ENCODE measurements at regions not wholly inside any gene's neighbourhood (a gene's known extent, or its start where the extent isn't known, plus 50 kb on each side); places are given as distances from the start of the nearest gene placed in this dataset.
"Not testable (repeated sequence)": the region's sequence is repeated elsewhere in the genome, so short reads cannot be mapped to it uniquely, and the experiment has no call there.

DNA sequence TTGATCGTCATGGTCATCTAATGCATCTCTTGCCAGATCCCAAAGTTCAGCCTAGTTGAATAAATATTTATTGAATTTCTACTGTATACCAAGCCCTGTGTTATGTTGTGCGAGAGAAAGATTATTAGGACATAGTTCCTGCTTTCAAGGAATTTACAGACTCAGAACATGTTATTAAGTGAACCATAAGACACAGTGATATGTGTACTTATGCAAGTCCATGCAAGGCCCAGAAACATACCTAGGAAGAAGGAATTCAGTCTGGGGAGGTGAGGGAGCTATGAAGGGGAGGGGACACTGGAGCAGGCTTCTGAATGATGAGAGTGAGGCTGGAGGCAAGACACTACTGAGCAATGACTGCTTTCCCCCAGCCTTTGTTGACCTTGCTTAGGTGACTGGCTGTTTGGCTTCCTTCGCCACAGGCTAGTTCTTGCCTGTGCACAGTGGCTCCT, 81.4 kb downstream of the ACAA2 start:
- H3K27ac Mint-ChIP-seq = no peak overlapping the region
- H3K4me1 Mint-ChIP-seq (ENCODE audit: low read depth) = no peaks in the 10 kb centered on the region
- intact Hi-C loops (cut with micrococcal nuclease) = no loop called here
- CTCF ChIA-PET = interaction anchor here (0.9 kb wide), 1 partner anchor 127 kb away, joined by 4 read pairs; no protein-coding TSS in a partner anchor
- no peaks in the 10 kb centered on the region for H3K9me3 Mint-ChIP-seq
- no peak overlapping the region for H3K4me3 Mint-ChIP-seq
- no peaks in the 10 kb centered on the region for H3K36me3 Mint-ChIP-seq (ENCODE audit: low read depth)
- no peaks in the 10 kb centered on the region for H3K27me3 Mint-ChIP-seq (ENCODE audit: low read depth)
- DNase-seq = no peak

DNA sequence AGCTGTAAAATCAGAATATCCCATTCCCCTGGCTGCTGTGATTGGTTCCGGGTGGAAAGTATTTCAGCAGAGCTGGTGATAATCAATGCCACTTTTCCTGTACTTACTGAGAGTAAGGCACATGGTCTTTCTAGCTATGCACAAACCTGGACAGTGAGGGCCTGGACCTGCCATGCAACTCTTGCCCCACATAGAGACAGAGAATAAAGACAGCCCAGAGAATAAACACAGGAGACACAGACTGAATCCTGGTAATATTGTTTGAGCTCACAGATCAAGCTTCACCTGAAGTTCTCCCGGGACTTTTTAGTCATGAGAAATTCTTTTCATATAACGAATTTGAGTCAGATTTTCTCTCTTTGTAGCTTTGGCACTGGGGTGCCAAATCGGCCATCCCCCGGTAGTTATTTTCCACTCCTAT, 81.9 kb downstream of the ACAA2 start:
- CTCF ChIA-PET = interaction anchor here (0.9 kb wide), 1 partner anchor 127 kb away, joined by 4 read pairs; no protein-coding TSS in a partner anchor
- Mint-ChIP-seq H3K4me1 (ENCODE audit: low read depth) (no peaks in the 10 kb centered on the region), H3K4me3 (no peak overlapping the region), H3K27ac (no peak overlapping the region), H3K27me3 (ENCODE audit: low read depth) (no peaks in the 10 kb centered on the region), H3K36me3 (ENCODE audit: low read depth) (no peaks in the 10 kb centered on the region), H3K9me3 (no peaks in the 10 kb centered on the region)
- no peak for DNase-seq
- intact Hi-C loops (cut with micrococcal nuclease) = no loop called here

DNA sequence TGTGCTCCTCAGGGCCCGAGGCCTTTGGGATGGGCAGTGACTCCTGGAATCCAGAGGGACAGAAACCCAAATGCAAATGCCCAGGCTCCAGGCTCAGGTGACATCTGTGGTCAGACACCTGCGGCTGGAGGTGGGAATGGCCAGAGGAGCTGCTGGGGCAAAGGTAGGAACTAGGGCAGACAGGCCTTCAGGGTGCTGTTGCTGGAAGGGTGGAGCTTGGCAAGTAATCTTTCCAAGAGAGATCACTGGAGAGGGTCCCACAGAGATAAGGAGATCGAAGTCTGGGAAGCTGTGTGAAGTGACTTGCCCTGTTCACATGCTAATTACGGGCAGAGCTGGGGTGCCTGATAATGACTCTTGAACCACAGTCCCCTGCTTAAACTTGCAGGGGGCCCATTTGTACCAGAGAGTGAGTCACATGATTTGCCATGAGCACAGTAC, 82.4 kb downstream of the ACAA2 start:
- H3K9me3 Mint-ChIP-seq = no peaks in the 10 kb centered on the region
- H3K27me3 Mint-ChIP-seq (ENCODE audit: low read depth) = no peaks in the 10 kb centered on the region
- CTCF ChIA-PET = interaction anchor here (0.9 kb wide), 1 partner anchor 128 kb away, joined by 4 read pairs; no protein-coding TSS in a partner anchor
- H3K36me3 Mint-ChIP-seq (ENCODE audit: low read depth) = no peaks in the 10 kb centered on the region
- intact Hi-C loops (cut with micrococcal nuclease) = no loop called here
- no peak overlapping the region for H3K27ac Mint-ChIP-seq
- H3K4me1 Mint-ChIP-seq (ENCODE audit: low read depth) = no peaks in the 10 kb centered on the region
- DNase-seq = no peak
- no peak overlapping the region for H3K4me3 Mint-ChIP-seq

DNA sequence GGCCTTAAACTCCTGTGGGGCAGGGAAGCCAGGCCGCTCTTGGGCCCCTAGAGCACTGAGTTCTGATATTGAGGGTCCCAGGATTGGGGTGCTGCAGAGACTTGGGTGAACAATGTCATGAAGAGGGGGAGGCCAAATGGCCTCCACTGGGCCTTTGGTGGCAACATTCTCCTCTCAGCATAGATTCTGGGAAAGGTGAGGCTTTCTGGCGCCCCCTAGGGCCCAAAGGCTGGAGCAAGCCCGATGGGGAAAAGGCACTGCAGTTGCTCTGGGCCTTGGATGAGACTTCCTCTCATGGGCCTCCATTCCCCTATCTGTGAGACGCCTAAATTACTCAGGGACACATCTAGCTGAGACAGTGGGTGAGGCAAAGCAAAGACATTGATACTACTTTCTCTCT, 84.8 kb downstream of the ACAA2 start:
- H3K4me1 Mint-ChIP-seq (ENCODE audit: low read depth) = peaks cover 4% of the 10 kb centered on the region
- no peaks in the 10 kb centered on the region for H3K9me3 Mint-ChIP-seq
- peak; percentile 69 for DNase-seq
- H3K4me3 Mint-ChIP-seq = no peak overlapping the region
- H3K27ac Mint-ChIP-seq = no peak overlapping the region
- CTCF ChIA-PET = interaction anchor here (0.6 to 1.4 kb wide), 3 partner anchors 18 to 238 kb away, joined by 3 to 9 read pairs (median 3); no protein-coding TSS in a partner anchor
- intact Hi-C loops (cut with micrococcal nuclease) = loop anchor here (1.0 to 5.0 kb wide), 2 partner anchors 166 to 218 kb away; partner anchors contain the start of gene LIPG
- H3K27me3 Mint-ChIP-seq (ENCODE audit: low read depth) = no peaks in the 10 kb centered on the region
- H3K36me3 Mint-ChIP-seq (ENCODE audit: low read depth) = no peaks in the 10 kb centered on the region

DNA sequence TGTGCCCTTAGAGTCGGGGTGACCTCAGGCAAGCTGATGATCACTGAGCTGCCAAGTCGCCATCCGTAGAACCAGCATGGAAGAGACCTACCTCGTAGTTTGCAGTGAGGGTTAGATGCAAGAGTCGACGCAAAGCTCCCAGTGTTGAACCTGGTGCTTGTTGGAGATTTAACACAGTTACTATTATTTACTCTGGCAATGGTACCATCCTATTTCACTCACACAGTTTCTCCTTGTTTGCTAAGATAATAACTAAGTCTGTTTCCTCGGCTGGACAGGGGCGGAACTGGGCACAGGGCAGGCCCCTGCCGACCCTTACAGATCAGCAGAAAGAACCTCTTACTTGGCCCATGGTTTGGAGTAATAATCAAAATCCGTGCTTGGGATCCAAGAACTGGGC, 85.5 kb downstream of the ACAA2 start:
- DNase-seq = no peak
- no peaks in the 10 kb centered on the region for H3K36me3 Mint-ChIP-seq (ENCODE audit: low read depth)
- intact Hi-C loops (cut with micrococcal nuclease) = loop anchor here (1.0 to 5.0 kb wide), 2 partner anchors 166 to 218 kb away; partner anchors contain the start of gene LIPG
- CTCF ChIA-PET = interaction anchor here (0.7 to 1.0 kb wide), 3 partner anchors 133 to 169 kb away, joined by 3 read pairs; no protein-coding TSS in a partner anchor
- H3K4me1 Mint-ChIP-seq (ENCODE audit: low read depth) = peaks cover 7% of the 10 kb centered on the region
- no peaks in the 10 kb centered on the region for H3K9me3 Mint-ChIP-seq
- no peak overlapping the region for H3K4me3 Mint-ChIP-seq
- H3K27ac Mint-ChIP-seq = no peak overlapping the region
- H3K27me3 Mint-ChIP-seq (ENCODE audit: low read depth) = no peaks in the 10 kb centered on the region

DNA sequence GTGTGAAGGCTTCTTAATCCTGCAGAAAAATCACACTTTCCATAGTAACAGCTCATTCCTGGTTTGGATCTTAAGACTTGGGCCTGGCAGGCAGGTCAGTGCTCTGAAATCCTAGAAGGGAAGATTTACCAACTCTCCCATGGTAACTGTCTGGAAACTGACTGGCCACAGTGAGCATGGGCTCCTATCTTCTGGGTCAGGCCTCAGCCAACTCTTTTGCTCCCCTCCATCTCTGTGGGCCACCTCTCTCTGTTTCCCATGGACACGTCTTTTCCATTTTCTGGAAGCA, 86.7 kb downstream of the ACAA2 start:
- intact Hi-C loops (cut with micrococcal nuclease) = loop anchor here (5.0 kb wide), 1 partner anchor 164 kb away; the partner anchor contains the start of gene LIPG
- Mint-ChIP-seq H3K36me3 (ENCODE audit: low read depth) (no peaks in the 10 kb centered on the region), H3K4me3 (no peak overlapping the region), H3K4me1 (ENCODE audit: low read depth) (peaks cover 7% of the 10 kb centered on the region), H3K27ac (no peak overlapping the region), H3K9me3 (no peaks in the 10 kb centered on the region), H3K27me3 (ENCODE audit: low read depth) (no peaks in the 10 kb centered on the region)
- DNase-seq = no peak
- CTCF ChIA-PET = interaction anchor here (1.0 kb wide), 1 partner anchor 134 kb away, joined by 3 read pairs; no protein-coding TSS in a partner anchor

DNA sequence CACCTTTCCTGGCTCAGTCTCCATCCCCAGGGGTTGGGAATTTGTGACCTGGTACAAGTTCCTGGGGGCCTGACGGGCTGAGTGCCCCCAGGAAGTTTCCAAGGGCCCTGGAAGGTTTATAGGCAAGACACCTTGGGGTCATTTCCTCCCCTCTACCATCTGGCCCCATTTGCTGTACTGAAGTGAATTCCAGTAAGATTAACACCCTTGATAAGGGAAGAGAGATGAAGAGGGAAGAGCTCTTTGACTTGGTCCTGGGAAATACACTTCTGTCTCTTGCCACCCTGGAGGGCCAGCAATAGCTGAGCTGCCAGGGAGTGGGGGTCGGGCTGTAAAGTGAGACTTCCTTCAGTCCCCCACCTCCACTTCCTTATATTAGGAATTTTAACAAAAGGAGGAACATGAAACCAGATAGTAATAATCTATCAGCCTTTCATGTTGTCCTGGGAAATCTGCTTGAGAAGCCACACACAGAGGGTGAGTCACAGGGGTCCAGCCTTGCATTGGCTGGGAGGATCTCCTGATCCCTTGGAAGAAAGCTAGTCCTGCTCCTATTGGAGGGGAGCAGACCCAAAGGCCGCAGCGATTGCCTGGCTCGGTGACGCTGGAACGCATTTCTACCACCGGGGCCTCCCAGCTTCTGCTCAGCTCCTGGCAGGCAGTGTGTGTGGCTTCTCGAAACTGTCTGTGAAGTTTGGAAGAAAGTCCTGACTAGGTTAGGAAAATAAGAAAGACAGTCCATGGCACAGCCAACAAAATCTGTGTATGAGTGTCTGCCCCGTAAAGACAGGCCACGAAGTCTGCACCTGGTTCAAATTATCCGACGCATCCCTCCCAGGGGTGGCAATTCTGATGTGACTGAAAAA, 87.3 kb downstream of the ACAA2 start:
- Mint-ChIP-seq H3K9me3 (no peaks in the 10 kb centered on the region), H3K4me1 (ENCODE audit: low read depth) (peaks cover 7% of the 10 kb centered on the region), H3K36me3 (ENCODE audit: low read depth) (no peaks in the 10 kb centered on the region), H3K4me3 (no peak overlapping the region), H3K27me3 (ENCODE audit: low read depth) (no peaks in the 10 kb centered on the region), H3K27ac (no peak overlapping the region)
- intact Hi-C loops (cut with micrococcal nuclease) = loop anchor here (5.0 kb wide), 1 partner anchor 164 kb away; the partner anchor contains the start of gene LIPG
- CTCF ChIA-PET = no interaction called here
- DNase-seq = no peak

DNA sequence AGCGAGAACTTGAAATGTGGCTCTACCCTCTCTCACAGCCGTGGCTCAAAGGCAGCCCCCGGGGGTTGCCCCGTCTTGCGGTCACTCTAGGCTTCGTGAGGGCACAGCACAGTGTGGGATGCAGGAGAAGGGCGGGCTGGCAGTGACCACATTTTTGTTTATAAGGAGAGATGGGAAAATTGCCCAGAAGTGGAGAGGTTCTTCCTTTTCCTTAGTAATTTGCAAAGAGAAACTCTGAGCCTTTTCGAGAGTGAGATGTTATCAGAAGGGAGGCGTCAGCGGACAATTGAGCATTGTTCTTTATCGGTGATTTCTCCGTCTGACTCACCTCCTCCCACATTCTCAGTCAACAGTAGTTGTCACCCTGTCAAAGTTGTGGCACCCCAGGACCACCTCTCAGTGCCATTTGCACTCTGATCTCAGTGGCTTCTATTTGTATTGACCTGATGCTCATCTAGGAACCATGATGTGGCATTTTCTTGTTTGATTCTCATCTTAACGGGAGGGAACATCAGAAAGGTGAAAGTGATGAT, 89.6 kb downstream of the ACAA2 start:
- peak; percentile 8 for DNase-seq
- intact Hi-C loops (cut with micrococcal nuclease) = no loop called here
- no peak overlapping the region for H3K4me3 Mint-ChIP-seq
- CTCF ChIA-PET = interaction anchor here (0.6 to 0.7 kb wide), 2 partner anchors 193 to 1110 kb away, joined by 3 read pairs; no protein-coding TSS in a partner anchor
- H3K27ac Mint-ChIP-seq = no peak overlapping the region
- H3K36me3 Mint-ChIP-seq (ENCODE audit: low read depth) = no peaks in the 10 kb centered on the region
- H3K9me3 Mint-ChIP-seq = no peaks in the 10 kb centered on the region
- peaks cover 7% of the 10 kb centered on the region for H3K4me1 Mint-ChIP-seq (ENCODE audit: low read depth)
- no peaks in the 10 kb centered on the region for H3K27me3 Mint-ChIP-seq (ENCODE audit: low read depth)

DNA sequence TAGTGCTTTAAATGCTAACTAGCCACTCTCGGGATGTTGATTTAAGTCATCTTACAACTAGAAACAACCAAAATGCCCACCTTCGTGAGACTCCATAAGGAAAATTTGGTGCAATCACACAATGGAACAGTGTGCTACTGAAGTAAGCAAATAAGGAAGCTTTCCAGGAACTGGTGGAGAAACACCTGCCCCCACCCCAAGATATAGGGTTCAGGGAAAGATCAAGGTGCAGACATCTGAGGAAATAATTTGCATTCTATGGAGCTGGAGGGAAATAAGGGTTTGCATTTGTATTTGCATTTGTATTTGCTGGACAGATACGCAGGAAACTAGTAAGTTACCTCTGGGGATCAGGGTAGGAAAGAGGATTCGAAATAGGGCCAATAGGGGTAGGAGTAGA, 90.9 kb downstream of the ACAA2 start:
- intact Hi-C loops (cut with micrococcal nuclease) = no loop called here

DNA sequence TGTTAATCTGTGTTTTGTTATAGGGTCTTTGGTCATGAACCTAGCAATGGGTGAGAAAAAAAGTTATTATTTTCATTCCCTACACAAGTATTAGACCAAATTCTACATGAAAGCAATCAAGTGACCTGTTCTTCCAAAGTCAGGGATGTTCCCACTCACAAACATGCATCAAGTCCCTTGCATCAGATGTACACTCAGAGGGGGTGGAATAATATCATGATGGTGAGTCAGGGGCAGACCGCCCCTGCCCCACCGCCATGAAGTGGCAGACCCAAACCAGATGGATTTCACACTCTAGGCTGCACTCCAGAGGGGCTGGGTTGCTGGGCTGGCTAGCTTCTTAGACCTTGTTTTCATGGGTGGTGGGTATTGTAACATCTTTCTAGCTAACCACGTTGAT, 91.4 kb downstream of the ACAA2 start:
- no peak overlapping the region for H3K27ac Mint-ChIP-seq
- H3K27me3 Mint-ChIP-seq (ENCODE audit: low read depth) = no peaks in the 10 kb centered on the region
- CTCF ChIA-PET = no interaction called here
- no peaks in the 10 kb centered on the region for H3K9me3 Mint-ChIP-seq
- H3K36me3 Mint-ChIP-seq (ENCODE audit: low read depth) = no peaks in the 10 kb centered on the region
- H3K4me3 Mint-ChIP-seq = no peak overlapping the region
- H3K4me1 Mint-ChIP-seq (ENCODE audit: low read depth) = peaks cover 7% of the 10 kb centered on the region
- DNase-seq = no peak
- intact Hi-C loops (cut with micrococcal nuclease) = no loop called here

More for the DNA sequence above, 90.9 kb downstream of the ACAA2 start:
- H3K4me3 Mint-ChIP-seq = no peak overlapping the region
- H3K27me3 Mint-ChIP-seq (ENCODE audit: low read depth) = no peaks in the 10 kb centered on the region
- CTCF ChIA-PET = no interaction called here
- H3K4me1 Mint-ChIP-seq (ENCODE audit: low read depth) = peaks cover 7% of the 10 kb centered on the region
- DNase-seq = no peak
- H3K36me3 Mint-ChIP-seq (ENCODE audit: low read depth) = no peaks in the 10 kb centered on the region
- H3K9me3 Mint-ChIP-seq = no peaks in the 10 kb centered on the region
- H3K27ac Mint-ChIP-seq = no peak overlapping the region

DNA sequence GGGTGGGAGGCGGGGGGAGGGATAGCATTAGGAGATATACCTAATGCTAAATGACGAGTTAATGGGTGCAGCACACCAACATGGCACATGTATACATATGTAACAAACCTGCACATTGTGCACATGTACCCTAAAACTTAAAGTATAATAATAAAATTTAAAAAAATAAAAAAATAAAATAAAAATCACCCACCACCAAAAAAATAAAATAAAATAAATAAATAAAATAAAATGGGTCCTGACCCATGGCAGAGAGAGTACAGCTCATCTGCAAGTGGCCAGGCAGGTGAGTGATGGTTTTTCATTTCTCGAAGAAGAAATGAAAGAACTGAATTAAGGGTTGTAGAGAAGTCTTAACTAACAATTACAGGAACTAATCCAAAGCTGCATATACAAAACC, 92.4 kb downstream of the ACAA2 start:
- H3K4me1 Mint-ChIP-seq (ENCODE audit: low read depth); DNase-seq; H3K9me3 Mint-ChIP-seq; H3K27me3 Mint-ChIP-seq (ENCODE audit: low read depth); CTCF ChIA-PET; H3K36me3 Mint-ChIP-seq (ENCODE audit: low read depth); H3K4me3 Mint-ChIP-seq; intact Hi-C loops (cut with micrococcal nuclease); H3K27ac Mint-ChIP-seq: not testable (repeated sequence)

DNA sequence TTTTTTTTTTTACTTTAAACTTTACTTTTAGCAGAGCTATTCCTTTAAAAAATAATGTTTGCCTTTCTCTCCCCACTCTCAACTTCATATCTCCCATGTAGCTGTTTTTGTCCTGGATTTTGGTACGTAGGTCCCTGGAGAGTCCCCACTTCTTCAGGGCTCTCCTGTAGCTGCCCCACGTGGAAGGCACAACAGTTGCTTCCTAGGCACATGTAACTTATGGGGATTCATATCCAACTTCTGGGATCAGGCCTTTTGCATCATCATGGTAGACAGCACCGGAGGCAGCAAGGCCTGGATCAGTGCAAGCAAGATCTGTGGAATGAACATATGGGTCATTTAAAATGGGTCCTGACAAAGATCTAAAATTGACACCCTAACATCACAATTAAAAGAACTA, 95.7 kb downstream of the ACAA2 start:
- Mint-ChIP-seq H3K9me3 (no peaks in the 10 kb centered on the region), H3K27ac (no peak overlapping the region), H3K36me3 (ENCODE audit: low read depth) (no peaks in the 10 kb centered on the region), H3K27me3 (ENCODE audit: low read depth) (peaks cover 4% of the 10 kb centered on the region), H3K4me1 (ENCODE audit: low read depth) (no peaks in the 10 kb centered on the region), H3K4me3 (no peak overlapping the region)
- CTCF ChIA-PET = no interaction called here
- intact Hi-C loops (cut with micrococcal nuclease) = no loop called here
- DNase-seq = no peak
